Loucy (cell line): ENCODE measurements at regions not wholly inside any gene's neighbourhood (a gene's known extent, or its start where the extent isn't known, plus 50 kb on each side); places are given as distances from the start of the nearest gene placed in this dataset.

Experiments used
- EZH2phosphoT487 ChIP-seq: fragments of 200-600 bp; IDR thresholded peaks from 2 replicates; pipeline ENCODE4 v1.6.1; 2018; ENCODE audit warnings: antibody characterized with exemption, mild to moderate bottlenecking, moderate library complexity, borderline replicate concordance
- TF ChIP-seq, protein P1 (sequence below): fragments of 200-600 bp; sonication (generic); conservative IDR thresholded peaks from 2 replicates; pipeline ENCODE4 v1.5.1; 2014; ENCODE audit warnings: mild to moderate bottlenecking, antibody characterized with exemption, low read length

- TF ChIP-seq, protein P1, sequence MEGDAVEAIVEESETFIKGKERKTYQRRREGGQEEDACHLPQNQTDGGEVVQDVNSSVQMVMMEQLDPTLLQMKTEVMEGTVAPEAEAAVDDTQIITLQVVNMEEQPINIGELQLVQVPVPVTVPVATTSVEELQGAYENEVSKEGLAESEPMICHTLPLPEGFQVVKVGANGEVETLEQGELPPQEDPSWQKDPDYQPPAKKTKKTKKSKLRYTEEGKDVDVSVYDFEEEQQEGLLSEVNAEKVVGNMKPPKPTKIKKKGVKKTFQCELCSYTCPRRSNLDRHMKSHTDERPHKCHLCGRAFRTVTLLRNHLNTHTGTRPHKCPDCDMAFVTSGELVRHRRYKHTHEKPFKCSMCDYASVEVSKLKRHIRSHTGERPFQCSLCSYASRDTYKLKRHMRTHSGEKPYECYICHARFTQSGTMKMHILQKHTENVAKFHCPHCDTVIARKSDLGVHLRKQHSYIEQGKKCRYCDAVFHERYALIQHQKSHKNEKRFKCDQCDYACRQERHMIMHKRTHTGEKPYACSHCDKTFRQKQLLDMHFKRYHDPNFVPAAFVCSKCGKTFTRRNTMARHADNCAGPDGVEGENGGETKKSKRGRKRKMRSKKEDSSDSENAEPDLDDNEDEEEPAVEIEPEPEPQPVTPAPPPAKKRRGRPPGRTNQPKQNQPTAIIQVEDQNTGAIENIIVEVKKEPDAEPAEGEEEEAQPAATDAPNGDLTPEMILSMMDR: no peak
- TF ChIP-seq EZH2phosphoT487: no peak
Observed at GRCh38 chr14:101463566-101464171, 97.6 kb upstream of the DIO3 start.
